BLaER1 (cell line): ENCODE measurements at regions not wholly inside any gene's neighbourhood (a gene's known extent, or its start where the extent isn't known, plus 50 kb on each side); places are given as distances from the start of the nearest gene placed in this dataset.
A peak's percentile ranks its signal among the peaks of the same experiment; 100 is the strongest.

Experiments used
- H3K27ac ChIP-seq: shearing (Covaris generic); formaldehyde crosslinking; 2 replicates; pipeline ENCODE4 v1.8.1; 2022
- H3K27me3 ChIP-seq: shearing (Covaris generic); formaldehyde crosslinking; 2 replicates; pipeline ENCODE4 v1.8.1; 2022
- H3K36me3 ChIP-seq: shearing (Covaris generic); formaldehyde crosslinking; 2 replicates; pipeline ENCODE4 v1.8.1; 2022
- H3K4me1 ChIP-seq: shearing (Covaris generic); formaldehyde crosslinking; 2 replicates; pipeline ENCODE4 v1.8.1; 2022
- H3K4me2 ChIP-seq: shearing (Covaris generic); formaldehyde crosslinking; 2 replicates; pipeline ENCODE4 v1.8.1; 2022
- H3K4me3 ChIP-seq: shearing (Covaris generic); formaldehyde crosslinking; 2 replicates; pipeline ENCODE4 v1.8.1; 2022
- H3K9ac ChIP-seq: shearing (Covaris generic); formaldehyde crosslinking; 2 replicates; pipeline ENCODE4 v1.8.1; 2022
- H3K9me3 ChIP-seq: shearing (Covaris generic); formaldehyde crosslinking; 2 replicates; pipeline ENCODE4 v1.8.1; 2022
- H4K20me1 ChIP-seq: shearing (Covaris generic); formaldehyde crosslinking; 2 replicates; pipeline ENCODE4 v1.8.1; 2022
- Cebpa-rat ChIP-seq: shearing (Covaris generic); IDR thresholded peaks from 2 replicates; pipeline ENCODE4 v1.8.1; 2022

DNA sequence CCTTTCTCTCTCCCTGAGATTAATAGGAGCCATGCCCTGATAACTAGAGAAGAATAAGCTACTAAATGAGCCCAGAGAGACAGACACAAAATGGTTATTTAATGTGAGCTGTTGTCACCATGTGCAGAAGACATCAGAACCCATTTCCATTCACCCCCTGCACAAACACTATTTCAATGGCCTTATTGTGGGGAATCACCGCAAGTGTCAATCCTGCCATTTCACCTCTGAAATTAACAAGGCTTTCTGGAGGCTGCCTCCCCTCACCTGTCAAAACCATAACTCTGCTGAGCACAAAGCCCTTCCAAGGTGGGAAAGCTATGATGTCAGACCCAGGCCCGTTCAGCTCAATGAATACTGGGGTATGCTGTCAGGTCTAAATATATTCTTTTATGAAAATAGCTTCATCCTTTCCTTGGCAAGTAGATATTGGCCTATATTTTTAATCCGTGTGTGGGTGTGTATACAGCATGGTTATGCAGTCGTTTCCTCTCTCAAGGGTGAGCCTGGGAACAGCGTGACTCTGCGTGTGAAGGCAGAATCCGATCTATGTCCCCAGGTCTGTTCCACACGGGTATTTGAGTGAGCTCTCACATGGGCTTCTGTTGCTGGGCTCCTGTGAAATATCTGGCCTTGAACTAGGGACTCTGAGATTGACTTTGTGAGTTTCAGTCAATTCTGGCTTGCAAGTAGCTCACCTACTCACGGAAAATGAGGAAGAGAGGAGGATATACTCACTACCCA, 266.3 kb downstream of the FBXW7 start:
- Histone ChIP-seq H3K9me3 (no peaks in the 10 kb centered on the region), H3K27ac (no peak overlapping the region), H3K4me3 (no peak overlapping the region), H3K36me3 (no peaks in the 10 kb centered on the region), H3K4me2 (no peak overlapping the region), H3K27me3 (no peaks in the 10 kb centered on the region), H3K9ac (no peak overlapping the region), H4K20me1 (no peaks in the 10 kb centered on the region), H3K4me1 (peaks cover 14% of the 10 kb centered on the region; the same call in 1 of the 2 replicates)
- no peak for TF ChIP-seq Cebpa-rat

DNA sequence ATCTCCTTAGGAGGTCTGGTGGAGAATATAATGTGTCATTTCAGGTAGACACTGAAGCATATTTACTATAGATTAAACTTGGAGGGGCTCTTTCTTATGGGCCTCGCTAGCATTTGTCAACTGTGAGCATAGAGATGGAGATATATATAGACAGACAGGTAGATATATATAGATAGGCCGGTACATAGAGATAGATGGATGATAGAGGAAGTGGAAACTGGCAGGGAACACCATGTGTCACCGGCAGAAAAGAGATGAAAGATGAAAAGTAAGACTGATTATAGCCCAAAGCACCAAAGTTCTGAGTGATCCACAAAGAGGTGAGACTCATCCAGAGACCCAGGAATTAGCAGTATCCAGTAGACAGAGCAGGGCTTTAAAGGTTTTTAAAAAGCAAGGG, 268.1 kb downstream of the FBXW7 start:
- no peak for TF ChIP-seq Cebpa-rat
- Histone ChIP-seq H3K9ac (no peak overlapping the region), H3K27ac (no peak overlapping the region), H4K20me1 (no peaks in the 10 kb centered on the region), H3K4me3 (no peak overlapping the region), H3K36me3 (no peaks in the 10 kb centered on the region), H3K9me3 (no peaks in the 10 kb centered on the region), H3K4me1 (peaks cover 14% of the 10 kb centered on the region; the same call in 1 of the 2 replicates), H3K27me3 (no peaks in the 10 kb centered on the region), H3K4me2 (0 out of 2 replicates have a peak overlapping the region, but pooled peaks have one; percentile 1)

DNA sequence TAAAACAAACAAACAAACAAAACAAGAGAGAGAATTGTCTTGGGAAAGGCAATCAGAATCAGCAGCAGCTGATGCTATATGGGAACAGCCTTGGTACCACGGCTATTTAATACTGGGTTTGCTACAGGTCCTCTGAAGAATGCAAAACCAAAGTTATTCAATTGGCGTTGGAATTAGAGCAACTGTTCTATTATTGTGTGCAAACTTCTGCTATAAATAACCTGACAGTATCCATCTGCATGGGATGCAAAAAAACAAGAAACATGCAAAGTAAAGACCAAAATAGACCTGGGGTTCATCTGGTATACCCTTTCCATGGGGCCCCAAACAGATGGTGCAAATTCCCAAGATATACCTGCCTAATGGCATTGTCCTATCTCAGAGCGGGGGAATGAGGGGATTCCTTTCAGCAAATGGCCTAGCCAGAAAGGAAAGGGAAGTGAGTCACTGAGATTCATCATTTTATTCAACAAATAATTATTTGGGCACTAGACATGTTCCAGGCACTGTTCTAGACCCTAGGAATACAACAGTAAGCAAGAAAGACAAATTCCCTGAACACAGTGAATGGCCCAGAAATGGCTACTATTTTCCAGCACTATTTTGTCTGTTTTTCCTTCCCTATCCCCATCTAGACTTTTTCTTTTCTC, 268.9 kb downstream of the FBXW7 start:
- Histone ChIP-seq H3K27me3 (no peaks in the 10 kb centered on the region), H3K4me3 (no peak overlapping the region), H4K20me1 (no peaks in the 10 kb centered on the region), H3K4me1 (peaks cover 14% of the 10 kb centered on the region; the same call in 1 of the 2 replicates), H3K9me3 (no peaks in the 10 kb centered on the region), H3K4me2 (no peak overlapping the region), H3K36me3 (no peaks in the 10 kb centered on the region), H3K9ac (no peak overlapping the region), H3K27ac (no peak overlapping the region)
- no peak for TF ChIP-seq Cebpa-rat

DNA sequence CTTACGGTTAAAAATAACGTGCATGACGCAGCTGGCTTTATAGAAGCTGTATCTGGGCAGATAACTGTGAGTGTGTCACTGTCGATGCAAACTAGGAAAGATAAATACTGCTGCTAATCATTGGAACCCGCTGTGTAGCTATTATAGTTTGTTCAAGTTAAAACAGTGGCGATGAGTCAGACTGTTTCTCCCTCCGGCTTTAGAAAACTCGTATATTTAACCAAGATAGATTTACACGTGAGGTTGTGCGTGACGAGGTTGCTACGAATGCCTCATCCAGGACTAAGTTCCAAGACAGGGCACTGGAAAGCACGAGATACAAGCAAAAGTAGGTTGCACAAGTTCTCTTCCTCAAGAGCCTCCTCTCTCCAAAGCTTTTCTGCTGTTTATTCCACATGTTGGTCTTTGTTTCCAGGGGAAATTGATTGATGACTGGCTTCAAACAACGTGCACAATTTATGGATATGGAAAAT, 270.7 kb downstream of the FBXW7 start:
- Histone ChIP-seq H3K27ac (no peak overlapping the region), H3K4me3 (no peak overlapping the region)

DNA sequence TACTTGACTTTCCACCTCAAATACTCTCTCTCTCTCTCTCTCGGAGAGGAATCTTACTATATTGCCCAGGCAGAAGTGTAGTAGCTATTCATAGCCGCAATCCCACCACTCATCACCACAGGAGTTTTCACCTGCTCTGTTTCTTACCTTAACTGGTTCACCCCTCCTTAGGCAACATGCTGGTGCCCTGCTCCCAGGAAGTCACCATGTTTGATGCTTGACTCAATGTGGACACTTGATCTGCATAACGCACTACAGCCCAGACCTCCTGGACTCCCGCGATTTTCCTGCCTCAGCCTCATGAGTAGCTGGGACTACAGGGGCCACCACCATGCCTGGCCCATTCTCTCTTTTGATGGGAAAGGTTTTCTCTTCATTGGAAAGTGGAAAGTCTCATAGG, 271.8 kb downstream of the FBXW7 start:
- Histone ChIP-seq H4K20me1 (no peaks in the 10 kb centered on the region), H3K9me3 (peaks cover 7% of the 10 kb centered on the region; the same call in 1 of the 2 replicates), H3K4me2 (no peak overlapping the region), H3K27ac (no peak overlapping the region), H3K4me3 (no peak overlapping the region), H3K27me3 (no peaks in the 10 kb centered on the region), H3K36me3 (no peaks in the 10 kb centered on the region), H3K4me1 (peaks cover 18% of the 10 kb centered on the region), H3K9ac (no peak overlapping the region)
- no peak for TF ChIP-seq Cebpa-rat

More for the DNA sequence above, 270.7 kb downstream of the FBXW7 start:
- H3K27me3 ChIP-seq, result no peaks in the 10 kb centered on the region
- H3K4me2 ChIP-seq, result no peak overlapping the region
- H3K4me1 ChIP-seq, result peaks cover 14% of the 10 kb centered on the region; the same call in 1 of the 2 replicates
- no peak overlapping the region for H3K9ac ChIP-seq
- no peak for TF ChIP-seq Cebpa-rat
- H3K36me3 ChIP-seq, result no peaks in the 10 kb centered on the region
- 0 out of 2 replicates have a peak, but pooled peaks cover 3% of the 10 kb centered on the region for H3K9me3 ChIP-seq
- no peaks in the 10 kb centered on the region for H4K20me1 ChIP-seq

DNA sequence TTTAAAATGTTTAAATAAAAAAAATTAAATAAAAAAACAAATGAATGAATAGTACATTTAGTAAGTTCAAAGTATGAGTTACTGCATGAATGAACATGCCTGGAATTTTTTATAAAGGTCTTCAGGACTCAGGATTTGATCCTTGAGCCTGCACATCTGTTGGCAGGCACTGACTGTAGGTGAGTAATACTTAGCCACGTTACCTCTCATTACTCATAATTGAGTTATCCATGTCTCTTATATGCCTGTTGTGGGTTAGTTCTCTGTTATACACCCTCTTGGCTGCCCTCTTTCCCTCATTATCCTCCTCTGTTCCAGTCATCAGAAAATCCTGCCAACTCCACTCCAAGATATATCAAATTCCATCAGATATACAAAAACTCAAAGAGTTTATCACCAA, 276.0 kb downstream of the FBXW7 start:
- Histone ChIP-seq H3K27ac (no peak overlapping the region), H3K9me3 (peaks cover 7% of the 10 kb centered on the region; the same call in 1 of the 2 replicates), H3K4me1 (peaks cover 46% of the 10 kb centered on the region), H3K27me3 (no peaks in the 10 kb centered on the region), H4K20me1 (no peaks in the 10 kb centered on the region), H3K36me3 (no peaks in the 10 kb centered on the region), H3K9ac (no peak overlapping the region), H3K4me2 (no peak overlapping the region), H3K4me3 (no peak overlapping the region)
- no peak for TF ChIP-seq Cebpa-rat

DNA sequence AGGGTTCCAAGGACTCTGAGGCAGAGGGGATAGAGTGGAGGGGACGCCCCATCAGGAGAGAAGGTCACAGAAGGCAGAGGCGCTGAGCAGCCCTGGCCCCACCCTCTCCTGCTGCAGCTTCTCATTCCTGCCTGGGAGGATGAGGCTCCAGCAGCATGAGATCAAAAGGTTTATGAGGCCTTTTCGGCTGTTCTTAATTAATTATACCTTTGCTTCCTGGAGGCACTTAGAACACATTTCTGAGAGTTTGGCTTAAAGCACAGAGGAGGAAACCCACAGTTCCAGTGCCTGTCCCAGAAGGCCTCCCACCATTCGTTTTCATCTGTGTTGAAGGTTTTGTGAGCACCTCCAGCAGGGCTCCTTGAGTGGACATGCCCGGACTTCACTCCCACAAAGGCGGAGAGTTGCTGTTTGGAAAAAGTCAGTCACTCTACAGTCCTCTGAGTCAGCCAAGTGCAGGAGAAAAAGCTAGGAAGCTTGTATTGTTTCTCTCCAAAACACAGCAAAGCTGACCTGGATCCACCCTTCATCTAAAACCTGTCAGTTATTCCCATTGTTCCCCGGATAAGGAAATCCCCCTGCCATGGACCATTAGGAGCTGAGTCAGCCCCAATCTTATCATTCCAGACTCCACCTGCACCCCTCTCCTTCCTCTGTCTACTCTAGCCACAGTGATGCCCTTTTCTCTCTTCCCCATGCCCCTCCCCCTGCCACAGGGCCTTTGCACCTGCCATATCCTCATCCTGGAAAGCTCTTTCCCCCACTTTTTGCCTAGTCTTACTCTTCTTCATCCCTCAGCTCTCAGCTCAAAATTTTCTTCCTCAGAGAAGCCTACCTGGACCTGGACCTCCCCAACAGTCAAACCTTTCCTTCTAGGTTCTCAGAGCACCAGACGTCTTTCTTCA, 276.8 kb downstream of the FBXW7 start:
- peaks cover 7% of the 10 kb centered on the region; the same call in 1 of the 2 replicates for H3K9me3 ChIP-seq
- H3K36me3 ChIP-seq, result no peaks in the 10 kb centered on the region
- H3K27me3 ChIP-seq, result no peaks in the 10 kb centered on the region
- H3K4me1 ChIP-seq, result peaks cover 46% of the 10 kb centered on the region
- no peak for TF ChIP-seq Cebpa-rat
- peak overlapping the region; percentile 67 for H3K4me2 ChIP-seq
- 0 out of 2 replicates have a peak overlapping the region, but pooled peaks have one; percentile 10 for H3K4me3 ChIP-seq
- no peaks in the 10 kb centered on the region for H4K20me1 ChIP-seq
- peak overlapping the region; percentile 33; the same call in 1 of the 2 replicates for H3K27ac ChIP-seq
- H3K9ac ChIP-seq, result 0 out of 2 replicates have a peak overlapping the region, but pooled peaks have one; percentile 32

DNA sequence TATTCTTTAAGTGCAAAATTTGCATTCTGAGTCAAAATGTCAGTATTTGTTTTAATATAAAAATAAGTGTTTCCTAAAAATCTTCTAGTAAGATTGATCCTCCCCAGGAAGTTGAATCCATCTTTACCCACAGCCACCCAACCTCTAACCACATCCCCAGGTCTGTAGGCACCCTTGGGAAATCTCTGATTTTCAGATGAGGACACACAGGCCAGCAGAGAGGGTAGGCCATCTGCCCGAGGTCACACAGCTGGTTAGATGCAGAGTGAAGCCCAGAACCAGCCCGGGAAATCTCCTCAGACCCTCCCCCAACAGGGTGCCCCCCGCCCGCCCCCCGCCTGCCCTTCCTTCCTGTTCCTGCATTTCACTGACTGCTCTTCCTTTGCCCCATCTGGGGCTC, 277.5 kb downstream of the FBXW7 start:
- Histone ChIP-seq H3K27ac (peak overlapping the region; percentile 40; the same call in 1 of the 2 replicates), H3K9ac (0 out of 2 replicates have a peak overlapping the region, but pooled peaks have one; percentile 32), H3K36me3 (no peaks in the 10 kb centered on the region), H3K9me3 (peaks cover 7% of the 10 kb centered on the region; the same call in 1 of the 2 replicates), H3K4me2 (peak overlapping the region; percentile 67), H3K4me3 (no peak overlapping the region), H3K27me3 (no peaks in the 10 kb centered on the region), H4K20me1 (no peaks in the 10 kb centered on the region), H3K4me1 (peaks cover 46% of the 10 kb centered on the region)
- TF ChIP-seq Cebpa-rat, result no peak

DNA sequence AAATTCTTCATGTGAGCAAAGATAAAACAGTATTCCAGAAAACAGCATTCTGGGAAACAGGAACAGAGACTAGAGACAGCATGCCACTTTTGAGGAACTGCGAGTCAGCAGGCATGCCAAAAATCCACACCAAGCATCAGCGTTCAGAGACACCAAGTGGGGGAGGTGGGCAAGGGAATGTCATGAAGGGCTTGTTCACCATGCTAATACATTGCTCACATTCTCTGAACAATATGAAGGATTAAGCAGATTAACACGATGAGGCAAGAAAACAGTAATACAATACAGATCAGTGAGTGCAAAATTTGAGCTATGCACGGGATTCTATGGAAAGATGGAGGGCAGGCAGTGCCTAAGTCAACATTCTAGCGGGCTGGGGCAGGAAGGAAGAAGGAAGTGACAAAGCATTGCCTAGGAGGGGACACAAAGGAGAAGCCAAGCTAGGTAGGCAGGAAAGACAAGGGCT, 278.3 kb downstream of the FBXW7 start:
- peak overlapping the region; percentile 40; the same call in 1 of the 2 replicates for H3K27ac ChIP-seq

More for the DNA sequence above, 278.3 kb downstream of the FBXW7 start:
- peaks cover 7% of the 10 kb centered on the region; the same call in 1 of the 2 replicates for H3K9me3 ChIP-seq
- no peak overlapping the region for H3K9ac ChIP-seq
- H4K20me1 ChIP-seq, result no peaks in the 10 kb centered on the region
- H3K27me3 ChIP-seq, result no peaks in the 10 kb centered on the region
- TF ChIP-seq Cebpa-rat, result no peak
- H3K36me3 ChIP-seq, result no peaks in the 10 kb centered on the region
- no peak overlapping the region for H3K4me3 ChIP-seq
- peaks cover 46% of the 10 kb centered on the region for H3K4me1 ChIP-seq
- peak overlapping the region; percentile 67 for H3K4me2 ChIP-seq
